MM.1S (cell line): ENCODE measurements at regions not wholly inside any gene's neighbourhood (a gene's known extent, or its start where the extent isn't known, plus 50 kb on each side); places are given as distances from the start of the nearest gene placed in this dataset.

Experiments used
- DNase-seq: peaks from one replicate; pipeline ENCODE4 v3.0.0-alpha.2; 2015
- H2AFZ ChIP-seq: fragments of 300-600 bp; sonication (generic); 2 replicates; pipeline ENCODE4 v1.6.0; 2016; ENCODE audit warnings: antibody characterized with exemption, low read length
- H3F3A ChIP-seq: fragments of 300-600 bp; sonication (generic); 2 replicates; pipeline ENCODE4 v1.6.1; 2016; ENCODE audit warnings: mild to moderate bottlenecking, antibody characterized with exemption, low read length, moderate library complexity, mixed read lengths; ENCODE audit not compliant: insufficient read depth
- H3K27ac ChIP-seq: fragments of 300-600 bp; sonication (generic); 2 replicates; pipeline ENCODE4 v1.5.1; 2016; ENCODE audit warnings: mild to moderate bottlenecking, low read length
- H3K27me3 ChIP-seq: fragments of 300-600 bp; sonication (generic); replicated peaks from 2 replicates; pipeline ENCODE4 v1.6.0; 2016; ENCODE audit warnings: low read length; ENCODE audit not compliant: insufficient read depth
- H3K36me3 ChIP-seq: fragments of 300-600 bp; sonication (generic); replicated peaks from 2 replicates; pipeline ENCODE4 v1.6.1; 2016; ENCODE audit warnings: mild to moderate bottlenecking, low read length, mixed read lengths; ENCODE audit not compliant: insufficient read depth
- H3K4me1 ChIP-seq: fragments of 300-600 bp; sonication (generic); 2 replicates; pipeline ENCODE4 v1.6.1; 2016; ENCODE audit warnings: low read length, mixed read lengths
- H3K4me2 ChIP-seq: fragments of 300-600 bp; sonication (generic); 2 replicates; pipeline ENCODE4 v1.6.0; 2016; ENCODE audit warnings: low read depth, low read length
- H3K4me3 ChIP-seq: fragments of 300-600 bp; sonication (generic); 2 replicates; pipeline ENCODE4 v1.5.1; 2016; ENCODE audit warnings: low read length, mixed read lengths
- H3K79me2 ChIP-seq: fragments of 300-600 bp; sonication (generic); 2 replicates; pipeline ENCODE4 v1.6.1; 2016; ENCODE audit warnings: mixed run types, low read length, mixed read lengths
- H3K9ac ChIP-seq: fragments of 300-600 bp; sonication (generic); 2 replicates; pipeline ENCODE4 v1.6.1; 2016; ENCODE audit warnings: low read length, mixed read lengths
- H3K9me2 ChIP-seq: fragments of 300-600 bp; sonication (generic); replicated peaks from 2 replicates; pipeline ENCODE4 v1.6.1; 2016; ENCODE audit warnings: mild to moderate bottlenecking, low read length, mixed read lengths; ENCODE audit not compliant: insufficient read depth
- H3K9me3 ChIP-seq: fragments of 300-600 bp; sonication (generic); replicated peaks from 2 replicates; pipeline ENCODE4 v1.6.1; 2016; ENCODE audit warnings: mild to moderate bottlenecking, low read length, mixed read lengths; ENCODE audit not compliant: insufficient read depth
- H4K20me1 ChIP-seq: fragments of 300-600 bp; sonication (generic); 2 replicates; pipeline ENCODE4 v1.6.1; 2016; ENCODE audit warnings: mild to moderate bottlenecking, low read length, moderate library complexity, mixed read lengths; ENCODE audit not compliant: insufficient read depth
- CTCF ChIP-seq: fragments of 300-600 bp; sonication (generic); IDR thresholded peaks from 2 replicates; pipeline ENCODE4 v1.5.1; 2016; ENCODE audit warnings: antibody characterized with exemption, low read length, mixed read lengths
- EZH2 ChIP-seq: fragments of 300-600 bp; sonication (generic); optimal IDR thresholded peaks from 2 replicates; pipeline ENCODE3; 2017; ENCODE audit warnings: low read depth, mild to moderate bottlenecking, antibody characterized with exemption, low read length, mixed read lengths
- EZH2phosphoT487 ChIP-seq: fragments of 300-600 bp; sonication (generic); IDR thresholded peaks from 2 replicates; pipeline ENCODE4 v1.6.1; 2018; ENCODE audit warnings: antibody characterized with exemption, low read length

GRCh38 chr4:120132935-120133334, 66.3 kb upstream of the MAD2L1 start:
- Histone ChIP-seq H4K20me1 (no peaks in the 10 kb centered on the region), H3K27ac (no peak overlapping the region), H3K27me3 (no peaks in the 10 kb centered on the region), H3K4me3 (no peak overlapping the region), H3K79me2 (no peaks in the 10 kb centered on the region), H2AFZ (0 out of 2 replicates have a peak overlapping the region, but pooled peaks have one; percentile 11), H3K9ac (no peak overlapping the region), H3K9me3 (no peaks in the 10 kb centered on the region), H3K9me2 (no peaks in the 10 kb centered on the region), H3K36me3 (no peaks in the 10 kb centered on the region), H3K4me1 (no peaks in the 10 kb centered on the region), H3F3A (no peaks in the 10 kb centered on the region), H3K4me2 (no peak overlapping the region)
- no peak for TF ChIP-seq CTCF
- TF ChIP-seq EZH2, result no peak
- TF ChIP-seq EZH2phosphoT487, result no peak
- no peak for DNase-seq

DNA sequence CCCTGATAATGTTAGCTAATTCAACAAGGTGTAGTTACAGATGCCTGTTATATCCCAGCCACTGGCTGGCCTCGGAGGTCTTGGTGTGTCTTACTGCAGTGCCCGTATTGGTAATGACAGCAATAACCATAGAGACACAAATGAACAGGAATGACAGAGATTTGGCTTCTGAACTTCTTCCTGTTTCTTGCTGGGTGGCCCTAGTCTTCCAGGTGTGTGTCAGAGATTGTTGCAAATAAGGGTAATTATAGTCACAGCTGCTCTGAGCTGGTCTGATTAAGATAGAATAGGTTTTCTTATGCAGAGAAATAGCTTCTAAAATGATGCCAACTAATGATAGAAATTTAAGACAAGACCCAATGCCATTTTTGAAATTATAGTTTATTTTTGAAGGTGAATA, 64.1 kb upstream of the MAD2L1 start:
- Histone ChIP-seq H3F3A (no peaks in the 10 kb centered on the region), H3K79me2 (no peaks in the 10 kb centered on the region), H3K4me2 (no peak overlapping the region), H3K4me1 (no peaks in the 10 kb centered on the region), H3K27ac (no peak overlapping the region), H4K20me1 (no peaks in the 10 kb centered on the region), H3K4me3 (no peak overlapping the region), H3K36me3 (no peaks in the 10 kb centered on the region), H3K9me2 (no peaks in the 10 kb centered on the region), H3K9me3 (no peaks in the 10 kb centered on the region), H3K27me3 (no peaks in the 10 kb centered on the region), H3K9ac (no peak overlapping the region), H2AFZ (no peak overlapping the region)
- no peak for TF ChIP-seq EZH2
- no peak for TF ChIP-seq CTCF
- no peak for TF ChIP-seq EZH2phosphoT487
- no peak for DNase-seq
